Tongue (tissue), 1 donor: ENCODE measurements at regions not wholly inside any gene's neighbourhood (a gene's known extent, or its start where the extent isn't known, plus 50 kb on each side); places are given as distances from the start of the nearest gene placed in this dataset.
A peak's percentile ranks its signal among the peaks of the same experiment; 100 is the strongest.

Source experiments
- DNase-seq: peaks from one replicate; pipeline ENCODE4 v3.0.0-alpha.2; 2015

DNA sequence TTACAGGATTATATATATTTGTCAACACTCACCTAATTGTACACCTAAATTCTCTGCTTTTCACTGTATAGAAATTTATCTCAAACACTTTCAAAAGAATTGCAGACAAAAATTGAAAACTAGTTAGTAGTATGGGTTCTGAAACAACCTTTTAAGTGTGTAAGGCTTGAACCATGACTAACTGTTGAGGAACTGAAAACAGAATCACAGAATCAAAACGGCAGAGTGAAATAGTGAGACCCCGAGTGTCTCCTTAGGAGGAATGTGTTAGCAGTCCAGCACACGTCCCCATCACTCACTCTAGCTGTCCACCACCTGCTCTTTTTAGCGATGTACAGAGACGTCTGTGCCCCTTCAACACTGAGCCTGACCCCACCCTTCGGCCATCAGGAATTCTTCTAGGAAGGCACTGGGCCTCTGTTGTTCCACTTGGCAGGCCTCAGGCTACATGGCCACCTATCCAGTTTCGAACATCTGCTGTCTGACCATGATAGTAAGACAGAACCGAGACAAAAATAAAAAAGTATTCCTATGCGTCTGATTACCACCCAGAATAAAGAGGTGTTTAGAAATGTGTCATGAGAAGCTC is 227.4 kb downstream of the C6orf118 start:
- DNase-seq, result peak; percentile 87

DNA sequence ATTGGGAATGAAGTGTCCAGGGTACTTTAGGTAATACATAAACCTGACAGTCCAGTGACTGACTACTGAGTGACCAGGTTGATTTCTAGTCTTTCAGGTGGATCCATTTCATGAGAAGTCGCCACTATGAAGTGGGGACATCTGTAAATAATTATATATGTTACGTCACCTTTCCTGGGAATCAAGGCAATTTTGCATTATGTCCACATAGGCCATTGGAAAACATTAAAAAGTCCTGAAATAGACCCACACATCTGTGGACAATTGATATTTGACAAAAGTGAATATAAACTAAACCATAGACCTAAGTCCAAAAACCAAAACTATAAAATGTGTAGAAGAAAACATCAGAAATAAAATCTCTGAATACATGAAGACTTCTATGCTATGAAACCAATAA is 231.5 kb downstream of the C6orf118 start:
- DNase-seq, result peak; percentile 31

DNA sequence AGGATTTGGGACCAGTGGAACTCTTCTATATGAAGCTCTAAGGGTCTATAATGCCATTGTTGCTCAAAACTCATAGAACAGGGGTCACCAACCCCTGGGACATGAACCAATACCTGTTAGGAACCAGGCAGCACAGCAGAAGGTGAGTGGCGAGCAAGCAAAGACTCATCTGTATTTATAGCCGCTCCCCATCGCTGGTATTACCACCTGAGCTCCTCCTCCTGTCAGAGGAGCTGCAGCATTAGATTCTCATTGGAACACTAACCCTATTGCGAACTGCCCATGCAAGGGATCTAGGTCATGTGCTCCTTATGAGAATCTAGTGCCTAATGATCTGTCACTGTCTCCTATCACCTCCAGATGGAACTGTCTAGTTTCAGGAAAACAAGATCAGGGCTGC is 237.5 kb downstream of the C6orf118 start:
- DNase-seq, result no peak

DNA sequence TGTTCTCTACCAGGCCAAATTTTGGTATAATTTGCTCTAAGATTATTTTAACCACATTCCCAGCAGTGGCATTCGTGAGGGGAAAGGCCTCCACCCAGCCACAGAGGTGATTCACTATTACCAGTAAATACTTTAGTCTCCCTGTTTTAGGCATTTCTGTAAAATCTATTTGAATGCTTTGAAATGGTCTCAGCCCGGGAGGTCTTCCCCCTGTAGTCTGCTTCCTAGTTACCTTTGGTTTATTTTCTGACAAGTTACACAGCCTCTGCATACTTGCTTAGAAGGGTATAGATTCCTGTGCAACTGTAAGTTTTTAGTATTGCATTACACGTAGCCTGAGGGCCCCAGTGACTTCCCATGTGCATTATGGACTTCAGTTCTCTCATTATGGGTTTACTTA is 248.7 kb downstream of the C6orf118 start:
- no peak for DNase-seq

DNA sequence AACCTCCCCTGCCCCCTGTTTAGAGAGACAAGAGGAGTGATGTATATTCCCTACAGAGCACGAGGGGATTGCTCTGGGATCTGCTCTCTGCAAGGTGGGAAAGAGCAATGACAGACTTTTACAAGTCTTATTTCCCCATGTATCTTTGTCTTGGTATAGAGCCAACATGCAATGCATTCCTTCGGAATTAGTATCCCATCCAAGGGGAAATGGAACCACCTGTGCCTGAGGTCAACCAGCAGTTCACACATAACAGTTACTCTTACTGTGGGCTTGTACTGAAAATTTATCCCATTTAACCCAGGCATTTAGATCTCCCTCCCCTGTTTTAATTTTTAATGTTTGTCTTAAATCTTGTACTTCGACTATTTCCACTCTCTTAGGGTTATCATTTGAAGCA is 250.4 kb downstream of the C6orf118 start:
- DNase-seq, result no peak

DNA sequence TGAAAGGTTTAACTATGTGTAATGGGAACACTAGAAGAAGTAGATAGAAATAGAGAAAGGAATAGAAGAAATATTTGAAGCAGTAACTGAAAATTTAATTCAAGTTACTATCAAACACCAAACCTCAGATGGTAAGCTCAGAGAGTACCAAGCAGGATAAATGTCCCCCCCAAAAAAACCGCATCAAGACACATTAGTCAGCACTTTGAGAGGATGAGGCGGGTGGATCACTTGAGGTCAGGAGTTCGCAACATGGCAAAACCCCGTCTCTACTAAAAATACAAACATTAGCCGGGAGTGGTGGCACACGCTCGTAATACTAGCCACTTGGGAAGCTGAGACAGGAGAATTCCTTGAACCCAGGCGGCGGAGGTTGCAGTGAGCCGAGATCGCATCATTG is 253.1 kb downstream of the C6orf118 start:
- DNase-seq, result no peak

DNA sequence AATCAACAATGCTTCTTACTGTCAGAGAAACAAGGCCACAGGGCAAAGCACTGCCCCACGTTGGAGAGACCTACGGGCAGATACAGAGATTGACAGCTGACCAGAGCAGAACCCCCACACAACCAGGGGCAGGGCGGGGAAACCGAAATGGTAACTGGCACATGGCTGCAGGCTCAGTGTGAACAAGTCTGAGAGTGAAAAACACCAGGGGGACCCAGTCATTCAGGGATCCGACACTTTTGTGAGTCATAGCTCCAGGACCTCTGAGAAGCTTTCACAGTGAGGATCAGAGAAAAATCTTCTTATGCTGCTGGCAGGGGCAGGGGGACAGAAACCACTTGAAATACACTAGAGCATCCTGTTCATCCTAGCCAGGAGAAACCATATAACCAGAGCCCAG is 254.2 kb downstream of the C6orf118 start:
- no peak for DNase-seq

DNA sequence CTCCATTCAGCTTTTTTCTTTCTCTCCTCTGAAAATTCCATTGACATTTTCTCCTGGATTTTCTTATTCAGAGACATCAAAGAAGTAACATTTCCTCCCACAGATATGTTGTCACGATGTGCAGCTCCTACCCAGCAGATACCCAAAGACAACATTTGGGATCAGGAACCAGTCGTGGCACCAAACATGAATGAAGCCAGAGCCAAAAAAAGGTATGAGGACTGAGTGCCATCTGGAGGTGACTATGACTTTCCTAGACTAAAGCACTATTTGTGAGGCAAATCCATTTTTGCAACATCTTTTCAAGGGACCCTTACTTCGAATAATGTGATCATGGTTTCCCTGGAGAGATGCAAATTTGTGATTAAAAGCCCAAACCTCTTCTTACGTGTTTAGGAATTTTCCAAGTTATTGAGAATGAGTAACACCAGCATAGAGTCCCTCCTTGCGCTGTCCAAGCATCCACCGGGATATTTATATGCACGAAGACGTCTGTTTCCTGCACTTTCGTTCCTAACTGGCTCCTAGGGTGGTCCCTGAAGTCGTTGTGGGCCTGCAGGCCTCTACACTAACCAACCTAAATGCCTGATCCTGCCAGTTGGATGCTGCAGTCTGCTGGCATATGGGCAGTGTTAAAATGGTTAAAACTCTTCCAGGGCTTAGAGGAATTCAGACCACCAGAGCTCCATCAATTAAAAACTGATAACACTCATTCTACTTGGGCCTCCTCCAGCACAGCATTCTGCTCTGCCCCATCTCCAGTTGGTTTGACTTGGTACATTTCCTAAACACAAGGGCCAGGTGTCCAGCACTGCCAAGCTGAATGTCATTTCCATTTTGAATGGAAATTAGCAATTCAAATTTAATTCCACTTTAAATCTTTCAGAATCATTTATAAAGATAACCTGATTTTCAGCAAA is 256.6 kb downstream of the C6orf118 start:
- no peak for DNase-seq

DNA sequence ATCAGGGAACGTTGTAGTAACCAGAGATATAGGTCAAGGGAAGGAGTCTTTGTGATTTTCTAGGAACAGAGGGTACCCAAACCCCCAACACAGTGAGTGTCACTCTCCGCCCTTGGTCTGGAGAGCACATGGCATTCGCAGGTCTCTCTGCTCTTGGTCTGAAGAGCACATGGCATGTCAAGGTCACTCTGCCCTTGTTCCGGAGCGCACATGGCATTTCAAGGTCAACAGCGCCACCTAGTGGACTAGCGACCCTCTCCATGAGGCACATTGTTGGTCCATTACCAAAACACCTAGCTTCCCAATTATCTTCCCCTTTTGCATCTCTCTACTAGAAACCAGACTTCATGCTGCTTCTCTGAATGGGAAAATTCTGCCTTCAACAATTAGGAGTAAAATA is 260.0 kb downstream of the C6orf118 start:
- peak; percentile 5 for DNase-seq

DNA sequence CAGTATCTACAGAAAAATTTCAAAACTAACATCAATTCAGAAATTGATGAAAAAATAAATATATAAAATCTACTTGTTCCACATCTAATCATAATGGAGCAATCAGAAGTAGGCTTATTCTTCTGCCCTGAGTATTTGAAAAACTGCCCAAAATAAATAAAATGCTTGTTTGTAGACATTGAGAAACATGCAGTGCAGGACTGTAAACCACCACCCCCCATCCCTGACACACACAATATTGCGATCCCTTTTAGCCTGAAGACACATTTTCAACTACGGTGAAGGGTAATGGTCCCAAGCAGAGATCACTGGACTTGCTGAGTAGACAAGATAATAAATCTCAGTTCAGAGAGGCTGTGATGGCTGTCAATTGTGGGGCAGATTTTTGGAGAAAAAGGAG is 261.5 kb downstream of the C6orf118 start:
- no peak for DNase-seq

DNA sequence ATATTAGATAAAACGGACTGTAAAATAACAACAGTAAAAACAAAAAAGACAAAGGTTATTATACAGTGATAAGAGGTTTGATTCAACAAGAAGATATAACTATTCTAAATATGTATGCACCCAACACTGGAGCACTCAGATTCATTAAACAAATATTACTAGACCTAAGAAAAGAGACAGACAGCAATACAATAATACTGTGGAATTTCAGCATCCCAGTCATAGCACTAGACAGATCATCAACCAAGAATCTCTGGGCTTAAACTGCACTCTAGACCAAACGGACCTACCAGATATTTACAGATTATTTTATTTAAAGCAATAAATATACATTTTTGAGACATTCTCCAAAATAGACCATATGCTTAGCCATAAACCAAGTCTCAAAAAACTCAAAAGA is 263.8 kb downstream of the C6orf118 start:
- no peak for DNase-seq

DNA sequence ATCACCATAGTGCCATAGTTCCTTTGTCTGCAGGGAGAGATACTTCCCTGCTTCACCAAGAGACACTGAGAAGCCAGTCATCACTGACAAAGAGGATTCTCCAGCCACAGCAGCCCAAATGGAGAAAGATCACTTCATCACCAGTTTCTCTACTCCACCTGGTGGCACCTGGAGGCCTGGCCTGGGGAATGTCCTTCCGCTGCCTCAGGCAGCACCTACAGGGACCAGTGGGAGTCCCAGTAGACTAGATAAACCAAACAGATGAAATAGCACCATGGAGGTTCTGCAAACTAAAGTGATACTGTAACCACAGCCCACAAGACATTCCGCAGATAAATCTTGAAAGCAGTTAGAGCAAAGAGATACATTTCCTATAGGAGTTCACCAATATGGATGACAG is 266.5 kb downstream of the C6orf118 start:
- no peak for DNase-seq

DNA sequence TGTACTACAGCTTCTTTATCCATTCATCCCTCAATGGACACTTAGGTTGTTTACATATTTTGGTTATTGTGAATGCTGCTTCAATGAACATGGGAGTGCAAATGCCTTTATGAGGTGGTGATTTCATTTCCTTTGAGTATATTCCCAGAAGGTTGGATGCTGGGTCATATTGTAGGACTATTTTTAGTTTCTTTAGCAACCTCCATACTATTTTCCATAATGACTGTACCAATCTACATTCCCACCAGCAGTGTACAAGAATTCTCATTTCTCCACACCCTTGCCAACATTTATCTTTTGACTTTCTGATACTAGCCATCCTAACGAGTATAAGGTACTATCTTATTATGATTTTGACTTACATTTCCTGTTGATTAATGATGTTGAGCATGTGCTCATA is 269.0 kb downstream of the C6orf118 start:
- DNase-seq, result no peak

DNA sequence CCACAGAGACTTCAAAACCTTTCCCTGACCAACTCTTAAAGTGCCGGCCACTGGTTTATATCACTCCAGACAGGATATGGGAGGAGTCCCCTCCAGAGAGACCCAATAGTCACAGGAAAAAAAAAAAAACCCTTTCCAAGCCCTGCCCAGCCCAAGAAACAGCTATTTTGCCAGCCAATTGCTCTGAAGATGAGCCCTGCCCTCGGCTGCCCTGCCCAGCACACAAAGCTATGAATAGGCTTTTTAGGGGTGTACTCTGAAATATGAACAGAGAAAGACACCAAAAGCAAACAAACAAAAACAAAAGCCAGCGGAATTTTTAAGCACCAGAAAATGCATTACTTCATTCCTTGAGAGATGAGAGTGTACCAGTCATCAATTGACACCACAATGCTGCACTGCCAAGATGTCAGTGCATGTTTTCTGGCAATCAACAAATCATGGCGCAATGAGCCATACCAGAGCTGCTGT is 275.1 kb downstream of the C6orf118 start:
- DNase-seq, result no peak

DNA sequence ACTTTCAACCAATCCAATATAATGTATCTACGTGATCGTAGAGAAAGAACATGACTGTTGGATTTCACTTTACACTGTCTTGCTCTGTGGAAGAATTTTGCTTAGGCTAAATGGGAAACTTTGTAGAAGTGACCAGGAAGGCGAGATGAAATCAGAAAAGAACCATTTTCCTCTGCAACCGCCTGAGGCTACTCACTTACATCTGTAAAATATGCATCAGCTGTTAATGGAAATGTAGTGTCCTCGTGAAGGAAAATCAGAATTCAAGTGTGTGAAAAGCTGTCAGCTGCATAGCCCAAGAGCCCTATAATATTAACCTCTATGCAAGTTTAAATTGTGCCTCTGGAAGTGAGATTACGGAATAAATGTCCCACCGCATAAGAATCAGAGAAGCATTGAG is 277.9 kb downstream of the C6orf118 start:
- peak; percentile 15 for DNase-seq

DNA sequence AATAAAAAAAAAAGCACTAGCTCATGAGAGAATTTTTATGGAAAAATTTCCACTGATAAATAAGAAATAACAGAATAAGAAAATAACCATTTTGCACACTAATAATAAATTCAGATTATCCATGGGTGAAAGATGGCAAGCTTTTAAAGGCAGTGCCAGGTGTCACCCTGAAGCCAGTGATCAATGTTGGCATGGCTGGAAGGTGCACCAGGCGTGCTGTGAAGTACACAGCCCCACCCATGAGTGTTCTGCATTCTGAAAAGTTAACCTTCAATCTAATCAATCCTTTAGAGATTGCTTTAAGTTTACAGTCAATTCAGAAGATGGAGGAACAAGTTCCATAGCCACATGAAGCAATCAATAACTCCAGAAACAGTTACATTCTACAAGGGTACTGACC is 284.4 kb downstream of the C6orf118 start:
- DNase-seq, result no peak

DNA sequence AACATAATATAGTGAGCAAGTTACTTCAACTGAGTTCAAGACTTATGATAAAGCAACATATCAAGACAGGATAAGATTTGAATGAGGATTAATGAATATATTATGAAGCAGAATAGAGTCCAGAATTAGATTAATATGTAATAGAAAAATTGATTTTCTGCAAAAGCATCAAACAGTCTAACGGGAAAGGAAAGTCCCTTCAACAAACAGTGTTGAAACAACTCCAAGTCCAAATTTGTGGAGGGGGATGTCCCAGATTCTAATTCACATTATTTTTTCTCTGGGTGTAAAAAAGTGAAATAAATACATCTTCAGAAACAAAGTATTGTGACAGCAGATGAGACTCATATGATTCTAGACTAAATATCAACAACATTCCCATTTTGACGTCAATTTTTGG is 289.7 kb downstream of the C6orf118 start:
- no peak for DNase-seq

DNA sequence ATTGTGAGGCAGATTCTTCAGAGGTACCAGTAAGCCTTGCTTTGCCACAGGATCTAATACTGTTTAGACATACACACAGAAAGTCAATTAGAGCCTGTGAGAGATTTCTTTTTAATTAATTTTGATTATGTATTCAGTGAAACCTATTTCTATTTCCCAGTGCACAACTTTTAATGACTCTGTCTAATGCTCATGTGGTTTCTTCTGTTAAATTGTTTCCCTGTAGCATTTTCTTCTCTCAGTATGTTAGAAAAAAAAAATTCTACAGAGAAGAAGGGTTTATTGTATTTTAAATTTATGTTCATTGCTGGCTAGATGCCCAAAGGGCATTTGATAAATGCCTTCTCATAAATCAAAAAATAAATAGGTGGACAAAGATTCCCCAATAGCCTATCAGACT is 293.7 kb downstream of the C6orf118 start:
- no peak for DNase-seq

DNA sequence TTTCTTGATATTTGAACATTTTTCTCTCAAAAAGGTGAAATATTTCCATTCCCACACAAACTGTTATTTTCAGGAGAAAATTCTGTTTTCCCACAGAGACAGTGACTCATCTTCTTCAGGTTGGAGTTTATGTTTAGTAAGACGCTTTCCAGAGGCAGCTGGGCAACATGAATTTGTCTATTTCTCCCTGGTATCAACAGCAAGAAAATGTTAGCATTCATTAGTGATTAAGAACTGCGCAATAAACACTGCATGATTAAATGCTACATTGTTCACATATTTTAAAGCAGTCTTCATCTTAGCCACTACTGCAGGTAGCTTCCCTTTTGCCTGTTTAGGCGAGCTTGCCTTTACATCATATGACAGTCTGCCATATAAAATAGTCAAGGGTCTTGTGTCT is 295.7 kb downstream of the C6orf118 start:
- no peak for DNase-seq

DNA sequence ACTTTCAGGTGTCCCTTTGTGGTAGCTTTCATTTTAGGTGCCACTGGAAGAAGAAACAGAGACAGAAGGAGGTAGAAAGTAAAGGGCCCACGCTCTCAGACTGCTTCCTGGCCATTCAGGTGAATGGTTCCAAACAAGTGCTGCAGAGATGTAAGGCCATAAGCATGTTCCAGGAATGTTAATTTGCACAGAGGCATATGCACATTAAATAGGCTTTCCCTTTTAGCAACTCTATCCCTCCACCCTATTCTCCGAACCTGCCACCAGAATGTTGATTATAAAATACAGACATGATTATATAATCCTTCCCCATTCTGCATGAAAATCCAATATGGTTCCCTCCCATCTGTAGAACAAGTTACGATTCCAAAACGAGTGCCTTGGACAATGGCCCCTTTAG is 297.2 kb downstream of the C6orf118 start:
- no peak for DNase-seq

DNA sequence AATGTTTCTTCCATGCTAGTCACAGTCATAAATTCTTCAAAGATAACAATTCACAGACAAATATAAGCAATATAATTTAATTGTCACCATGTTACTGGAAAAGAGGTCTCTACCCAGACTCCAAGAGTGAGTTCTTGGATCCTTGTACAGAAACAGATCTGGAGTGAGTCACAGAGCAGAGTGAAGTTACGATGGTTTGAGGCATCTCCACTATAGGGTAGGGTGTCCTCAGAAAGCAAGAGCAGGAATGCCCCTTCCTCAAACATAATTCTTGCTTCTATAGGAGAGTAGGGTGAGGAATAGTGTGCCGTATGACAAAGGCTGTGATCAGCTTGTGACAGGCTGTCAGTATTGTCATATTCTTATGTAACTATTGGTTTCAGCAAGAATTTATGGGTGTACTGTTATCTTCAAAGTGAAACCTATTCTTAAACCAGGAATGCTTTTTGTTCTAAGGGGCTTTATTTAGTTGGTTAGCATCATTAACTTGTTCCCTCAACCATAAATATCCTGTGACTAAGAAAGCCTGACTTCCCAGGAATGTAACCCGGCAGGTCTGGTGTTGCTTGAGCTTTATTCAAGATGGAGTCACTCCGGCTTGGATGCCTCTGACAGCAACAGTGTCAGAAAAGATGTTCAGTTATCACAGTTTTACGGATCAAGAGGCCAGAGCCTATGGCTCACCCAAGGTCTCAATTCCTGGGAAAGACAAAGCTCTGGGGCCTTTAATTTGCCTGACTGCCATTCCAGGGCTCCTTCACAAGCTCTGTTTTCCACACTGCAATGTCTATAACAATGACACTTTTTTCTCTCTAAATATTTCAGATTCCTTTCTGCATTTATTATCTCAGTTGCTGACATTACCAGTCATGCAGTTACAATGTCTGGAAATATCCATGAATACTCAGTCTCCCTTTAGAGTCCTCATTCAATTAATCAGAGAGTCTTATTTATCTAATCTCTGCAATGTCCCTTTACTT is 298.6 kb downstream of the C6orf118 start:
- DNase-seq, result peak; percentile 3

DNA sequence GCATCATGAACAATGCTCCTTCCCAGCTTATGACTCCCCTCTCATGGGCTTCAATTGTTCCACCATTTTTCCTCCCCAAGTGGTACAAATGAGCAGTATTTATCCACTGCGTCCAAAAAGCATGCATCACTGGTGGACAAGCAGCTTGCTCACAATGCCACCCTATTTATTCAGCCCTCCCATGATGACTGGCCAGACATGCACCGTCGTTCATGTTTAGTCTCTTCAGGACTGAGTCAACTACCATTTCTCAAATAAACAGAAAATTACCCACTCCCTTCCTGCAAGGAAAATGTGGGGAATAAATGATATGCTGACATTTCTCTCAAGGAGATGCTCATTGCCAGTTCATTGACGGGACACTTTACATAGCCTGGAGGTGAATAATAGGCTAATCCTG is 300.4 kb downstream of the C6orf118 start:
- DNase-seq, result no peak

DNA sequence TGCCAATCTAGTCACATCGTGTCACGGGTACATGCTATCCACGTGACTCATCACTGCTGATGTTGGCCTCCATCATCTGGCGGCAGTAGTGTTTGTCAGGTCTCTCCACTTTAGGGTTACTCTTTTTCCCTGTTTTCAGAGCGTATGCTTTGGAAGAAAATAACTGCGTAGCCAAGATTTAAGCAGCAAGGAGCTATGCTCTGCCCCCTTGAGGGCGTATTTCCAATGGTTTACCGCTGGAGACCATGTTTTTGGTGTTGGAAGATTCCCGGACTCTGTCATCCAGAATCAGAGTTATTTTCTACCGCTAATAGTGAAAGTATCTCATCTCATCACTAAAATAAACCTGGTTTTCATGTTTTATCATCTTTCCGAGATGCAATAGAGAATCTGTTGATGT is 306.5 kb downstream of the C6orf118 start:
- DNase-seq, result no peak
